HCT116 (cell line): ENCODE measurements at regions not wholly inside any gene's neighbourhood (a gene's known extent, or its start where the extent isn't known, plus 50 kb on each side); places are given as distances from the start of the nearest gene placed in this dataset.

Experiments
- ATAC-seq: fragments of 200-7000 bp; cut with Tn5 transposase; 2 replicates; pipeline ENCODE4 v1.9.1; 2020; ENCODE audit warnings: mild to moderate bottlenecking, moderate library complexity
- BruUV-seq: library from RNA; stranded (reverse); fragments of 400-500 nt; replicated peaks from 2 replicates; lab custom pipeline; 2021; lab: Mats Ljungman, UMichigan
- CTCF ChIA-PET: fragments of 300-600 bp; sonication (Branson Sonifier 250); formaldehyde crosslinking; loops from one replicate; lab custom pipeline; 2021; ENCODE audit warnings: antibody characterized with exemption; lab: Charles Lee
- POLR2A ChIA-PET: fragments of 300-600, 350-600 bp; sonication (Branson Sonifier 250); formaldehyde crosslinking; loops from one replicate; lab custom pipeline; 2021; ENCODE audit warnings: antibody characterized with exemption; lab: Charles Lee
- RAD21 ChIA-PET, 2 experiments: fragments of 300-600 bp; sonication (Branson Sonifier 250); formaldehyde crosslinking; loops; one replicate each; lab custom pipeline; 2023; ENCODE audit warnings: low total read pairs in 2 of 2; ENCODE audit not compliant: uncharacterized antibody in 2 of 2, unreplicated experiment in 2 of 2, low non-redundant PET in 1 of 2; lab: Charles Lee
- DNase-seq: peaks from one replicate; pipeline ENCODE4 v3.0.0-alpha.2; 2010; ENCODE audit warnings: low read depth, low spot score
- H2AFZ ChIP-seq: fragments of 200-600 bp; shearing (Covaris generic), sonication (generic); 2 replicates; pipeline ENCODE4 v1.6.1; 2017; ENCODE audit warnings: low read depth, mixed run types, mixed read lengths, antibody characterized with exemption, low read length; ENCODE audit not compliant: poor library complexity, severe bottlenecking
- H3K27ac ChIP-seq: 2 replicates; pipeline ENCODE4 v1.5.1; 2012; ENCODE audit warnings: low read depth, low read length
- H3K27me3 ChIP-seq: fragments of 200-600 bp; sonication (generic); 2 replicates; pipeline ENCODE4 v1.6.1; 2016; ENCODE audit warnings: mixed run types, low read length, mixed read lengths; ENCODE audit not compliant: insufficient read depth
- H3K36me3 ChIP-seq, 2 experiments: fragments of 200-500 bp in 1 of 2; fragments of 200-600 bp in 1 of 2; sonication (Bioruptor generic) in 1 of 2; sonication (generic) in 1 of 2; 2 replicates each; pipeline versions ENCODE4 v1.5.1 to v1.6.1; 2014 to 2016; ENCODE audit warnings: low read length in 2 of 2, inconsistent platforms in 1 of 2, mixed read lengths in 1 of 2, mixed run types in 1 of 2; ENCODE audit not compliant: insufficient read depth in 2 of 2, control insufficient read depth in 1 of 2
- H3K4me1 ChIP-seq, 2 experiments: fragments of 200-600 bp in 1 of 2; sonication (generic) in 1 of 2; 2 replicates each; pipeline versions ENCODE4 v1.5.1 to v1.6.1; 2012 to 2017; ENCODE audit warnings: low read length in 2 of 2, inconsistent platforms in 1 of 2, mild to moderate bottlenecking in 1 of 2, mixed read lengths in 1 of 2, mixed run types in 1 of 2, moderate library complexity in 1 of 2; ENCODE audit not compliant: insufficient read depth in 2 of 2, control insufficient read depth in 1 of 2
- H3K4me2 ChIP-seq: fragments of 200-600 bp; sonication (generic); 2 replicates; pipeline ENCODE4 v1.6.1; 2017; ENCODE audit warnings: mixed run types, low read length, mixed read lengths
- H3K4me3 ChIP-seq, 2 experiments: fragments of 200-600 bp in 1 of 2; sonication (generic) in 1 of 2; replicated peaks in 1 of 2; 2 replicates each; pipeline ENCODE4 v1.5.1; 2011 to 2016; ENCODE audit warnings: low read length in 2 of 2, control low read depth in 1 of 2, low read depth in 1 of 2, mild to moderate bottlenecking in 1 of 2, mixed read lengths in 1 of 2, mixed run types in 1 of 2
- H3K79me2 ChIP-seq: fragments of 200-600 bp; sonication (generic); 2 replicates; pipeline ENCODE4 v1.6.1; 2017; ENCODE audit warnings: mild to moderate bottlenecking, mixed run types, low read length, moderate library complexity, mixed read lengths; ENCODE audit not compliant: insufficient read depth
- H3K9ac ChIP-seq: fragments of 200-600 bp; sonication (generic); 2 replicates; pipeline ENCODE4 v1.6.1; 2016; ENCODE audit warnings: low read length, mixed read lengths
- H3K9me2 ChIP-seq: fragments of 200-600 bp; sonication (generic), shearing (Covaris generic); 2 replicates; pipeline ENCODE4 v1.6.1; 2017; ENCODE audit warnings: mixed run types, mild to moderate bottlenecking, moderate library complexity; ENCODE audit not compliant: insufficient read depth
- H3K9me3 ChIP-seq, 2 experiments: fragments of 200-500 bp in 1 of 2; fragments of 200-600 bp in 1 of 2; sonication (Bioruptor generic) in 1 of 2; sonication (generic) in 1 of 2; 2 replicates each; pipeline ENCODE4 v1.6.1; 2014 to 2017; ENCODE audit warnings: low read length in 2 of 2, mixed read lengths in 2 of 2, inconsistent platforms in 1 of 2, low read depth in 1 of 2, mild to moderate bottlenecking in 1 of 2, mixed run types in 1 of 2, moderate library complexity in 1 of 2; ENCODE audit not compliant: control insufficient read depth in 1 of 2, insufficient read depth in 1 of 2
- H4K20me1 ChIP-seq: fragments of 200-600 bp; sonication (generic), shearing (Covaris generic); 2 replicates; pipeline ENCODE4 v1.6.1; 2017; ENCODE audit warnings: mixed run types, mild to moderate bottlenecking, moderate library complexity; ENCODE audit not compliant: insufficient read depth
- CEBPB ChIP-seq: IDR thresholded peaks from 2 replicates; pipeline ENCODE4 v1.6.1; 2012; ENCODE audit warnings: low read depth
- EGR1 ChIP-seq: IDR thresholded peaks from 2 replicates; pipeline ENCODE4 v1.6.1; 2012; ENCODE audit warnings: low read depth
- FOSL1 ChIP-seq: IDR thresholded peaks from 2 replicates; pipeline ENCODE4 v1.6.1; 2012; ENCODE audit warnings: low read depth
- JUND ChIP-seq: IDR thresholded peaks from 2 replicates; pipeline ENCODE4 v1.6.1; 2012
- POLR2AphosphoS5 ChIP-seq: IDR thresholded peaks from 2 replicates; pipeline ENCODE4 v1.6.1; 2011; ENCODE audit warnings: mild to moderate bottlenecking, low read depth, low read length, moderate library complexity
- RAD21 ChIP-seq: IDR thresholded peaks from 2 replicates; pipeline ENCODE4 v1.6.1; 2012; ENCODE audit warnings: low read depth, mild to moderate bottlenecking
- SIN3A ChIP-seq: IDR thresholded peaks from 2 replicates; pipeline ENCODE4 v1.6.1; 2012; ENCODE audit warnings: low read depth
- TCF7L2 ChIP-seq: IDR thresholded peaks from 2 replicates; pipeline ENCODE4 v1.7.0; 2011; ENCODE audit warnings: borderline replicate concordance, inconsistent platforms; ENCODE audit not compliant: insufficient read depth, insufficient read length; ENCODE audit errors: extremely low read depth
- YY1 ChIP-seq: IDR thresholded peaks from 2 replicates; pipeline ENCODE4 v1.6.1; 2011; ENCODE audit warnings: low read length, low read depth, moderate library complexity, mild to moderate bottlenecking; ENCODE audit not compliant: insufficient replicate concordance; ENCODE audit errors: extremely low read depth
- ZNF274 ChIP-seq: fragments of 200-500 bp; sonication (Bioruptor generic); IDR thresholded peaks from 2 replicates; pipeline ENCODE4 v1.6.1; 2014; ENCODE audit warnings: mild to moderate bottlenecking, low read depth, low read length, inconsistent platforms
- intact Hi-C: fragments of 100-400 bp; cut with micrococcal nuclease; formaldehyde crosslinking; loops from 2 replicates; pipeline ENCODE4 v1.10.0; 2022
- TF ChIP-seq, protein P1 (sequence below), 3 experiments: fragments of 200-600 bp in 1 of 3; sonication (generic) in 1 of 3; IDR thresholded peaks in 2 of 3; conservative IDR thresholded peaks in 1 of 3; 2 replicates each; pipeline ENCODE4 v1.5.1; 2012 to 2017; ENCODE audit warnings: low read depth in 2 of 3, low read length in 2 of 3, antibody characterized with exemption in 1 of 3, borderline replicate concordance in 1 of 3, control low read depth in 1 of 3, mild to moderate bottlenecking in 1 of 3, mixed read lengths in 1 of 3, mixed run types in 1 of 3, moderate library complexity in 1 of 3; ENCODE audit not compliant: insufficient read depth in 1 of 3

DNA sequence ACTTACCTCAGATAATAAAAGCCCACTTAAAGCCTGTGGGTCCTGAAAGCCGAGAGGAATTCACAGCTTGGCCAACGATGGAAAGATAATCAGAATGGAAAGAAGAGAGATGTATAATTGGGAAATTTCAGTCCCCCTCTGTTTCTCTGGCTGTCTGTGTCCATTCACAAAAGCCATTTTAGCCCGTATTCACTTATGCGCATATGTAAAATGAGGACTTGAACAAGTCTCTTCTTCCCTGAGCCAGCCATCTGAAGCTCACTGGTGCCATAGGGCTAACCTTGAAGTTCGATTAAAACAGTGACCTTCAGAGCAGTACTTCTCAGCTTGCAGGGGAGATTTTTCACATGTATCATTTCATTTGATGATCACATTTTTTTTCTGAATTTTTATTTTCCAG lies 527.2 kb downstream of the GRIN2A start:
- ChIA-PET RAD21 (no interaction called here), POLR2A (no interaction called here), CTCF (no interaction called here)
- Histone ChIP-seq H3K9me3 (no peaks in the 10 kb centered on the region), H4K20me1 (no peaks in the 10 kb centered on the region), H3K36me3 (no peaks in the 10 kb centered on the region), H3K4me2 (no peak overlapping the region), H3K9me2 (no peaks in the 10 kb centered on the region; the same call in 1 of the 2 replicates), H3K9ac (no peak overlapping the region), H2AFZ (no peak overlapping the region)
- DNase-seq, result no peak
- TF ChIP-seq RAD21 (no peak), JUND (no peak), FOSL1 (no peak), YY1 (no peak), SIN3A (no peak), TCF7L2 (no peak), POLR2AphosphoS5 (no peak), ZNF274 (no peak), CEBPB (no peak), EGR1 (no peak)
- TF ChIP-seq, protein P1, sequence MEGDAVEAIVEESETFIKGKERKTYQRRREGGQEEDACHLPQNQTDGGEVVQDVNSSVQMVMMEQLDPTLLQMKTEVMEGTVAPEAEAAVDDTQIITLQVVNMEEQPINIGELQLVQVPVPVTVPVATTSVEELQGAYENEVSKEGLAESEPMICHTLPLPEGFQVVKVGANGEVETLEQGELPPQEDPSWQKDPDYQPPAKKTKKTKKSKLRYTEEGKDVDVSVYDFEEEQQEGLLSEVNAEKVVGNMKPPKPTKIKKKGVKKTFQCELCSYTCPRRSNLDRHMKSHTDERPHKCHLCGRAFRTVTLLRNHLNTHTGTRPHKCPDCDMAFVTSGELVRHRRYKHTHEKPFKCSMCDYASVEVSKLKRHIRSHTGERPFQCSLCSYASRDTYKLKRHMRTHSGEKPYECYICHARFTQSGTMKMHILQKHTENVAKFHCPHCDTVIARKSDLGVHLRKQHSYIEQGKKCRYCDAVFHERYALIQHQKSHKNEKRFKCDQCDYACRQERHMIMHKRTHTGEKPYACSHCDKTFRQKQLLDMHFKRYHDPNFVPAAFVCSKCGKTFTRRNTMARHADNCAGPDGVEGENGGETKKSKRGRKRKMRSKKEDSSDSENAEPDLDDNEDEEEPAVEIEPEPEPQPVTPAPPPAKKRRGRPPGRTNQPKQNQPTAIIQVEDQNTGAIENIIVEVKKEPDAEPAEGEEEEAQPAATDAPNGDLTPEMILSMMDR (IDR thresholded peaks at IDR 0.05 in 2 of 3, conservative IDR thresholded peaks at IDR 0.05 in 1 of 3; ENCODE audit: borderline replicate concordance in 1 of 3, insufficient read depth in 1 of 3, low read depth in 2 of 3, low read length in 2 of 3), result no peak
- TF ChIP-seq, all 23 proteins: peak for 0
- ATAC-seq, result no peak
- H3K79me2 ChIP-seq, result no peaks in the 10 kb centered on the region
- peaks cover 13% of the 10 kb centered on the region; the same call in 1 of the 2 replicates for H3K27me3 ChIP-seq
- no peak overlapping the region for H3K27ac ChIP-seq
- BruUV-seq, result no TSS peak
- H3K4me1 ChIP-seq, result no peaks in the 10 kb centered on the region
- intact Hi-C loops, result no loop called here
- no peak overlapping the region for H3K4me3 ChIP-seq
